ENCODE measurements at regions not wholly inside any gene's neighbourhood (a gene's known extent, or its start where the extent isn't known, plus 50 kb on each side); places are given as distances from the start of the nearest gene placed in this dataset.
"Not testable (repeated sequence)": the region's sequence is repeated elsewhere in the genome, so short reads cannot be mapped to it uniquely, and the experiment has no call there.

DNA sequence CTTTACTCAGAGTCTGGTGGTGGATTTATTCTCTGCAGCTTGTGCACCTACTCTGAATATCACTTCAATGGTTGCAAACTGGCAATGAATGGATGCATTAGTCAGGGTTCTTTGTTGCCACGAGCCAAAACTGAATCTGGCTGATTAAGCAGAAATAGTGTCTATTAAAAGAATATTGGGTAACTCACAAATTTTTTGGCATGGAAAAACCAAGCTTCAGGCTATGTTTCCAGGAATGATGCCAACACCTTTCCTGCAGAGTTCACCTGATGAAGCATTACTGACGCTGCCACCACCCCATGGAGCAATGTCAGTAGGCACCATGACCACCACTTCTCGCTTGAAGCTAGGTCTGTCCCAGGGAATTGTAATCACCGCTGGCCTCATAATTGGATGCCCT, 597.8 kb upstream of the SLC10A2 start:
- DNase-seq (ENCODE audit: low spot score): no peak

GRCh38 chr13:103656311-103656710, 590.1 kb upstream of the SLC10A2 start:
- no peak for DNase-seq (ENCODE audit: low spot score)

- DNase-seq (ENCODE audit: low spot score): no peak
Observed at GRCh38 chr13:103640606-103641005, 574.4 kb upstream of the SLC10A2 start.

DNA sequence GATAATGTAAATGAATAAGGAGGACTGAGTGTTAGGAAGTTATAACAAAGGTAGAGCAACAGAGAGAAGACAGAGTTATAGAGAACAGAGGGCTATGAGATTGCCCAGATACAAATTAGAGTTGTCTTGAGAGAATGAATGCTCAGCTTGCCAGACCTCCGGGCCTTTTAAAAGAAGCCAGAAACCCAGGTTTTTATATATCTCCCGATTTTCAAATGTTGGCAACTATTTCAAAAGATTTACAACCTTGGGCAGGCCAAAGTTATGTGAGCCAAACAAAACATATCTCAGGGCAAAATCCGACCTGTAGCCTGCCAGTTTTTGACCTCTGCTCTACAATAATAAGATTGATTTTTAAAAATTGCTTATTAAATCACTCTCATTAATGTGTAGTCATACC, 573.1 kb upstream of the SLC10A2 start:
- no peak for DNase-seq (ENCODE audit: low spot score)

GRCh38 chr13:103638706-103639105, 572.5 kb upstream of the SLC10A2 start:
- DNase-seq (ENCODE audit: low spot score): no peak

GRCh38 chr13:103634066-103634465, 567.8 kb upstream of the SLC10A2 start:
- no peak for DNase-seq (ENCODE audit: low spot score)

- no peak for DNase-seq (ENCODE audit: low spot score)
Observed at GRCh38 chr13:103625194-103625593, 559.0 kb upstream of the SLC10A2 start.

- DNase-seq (ENCODE audit: low spot score): no peak
Observed at GRCh38 chr13:103618151-103618550, 551.9 kb upstream of the SLC10A2 start.

DNA sequence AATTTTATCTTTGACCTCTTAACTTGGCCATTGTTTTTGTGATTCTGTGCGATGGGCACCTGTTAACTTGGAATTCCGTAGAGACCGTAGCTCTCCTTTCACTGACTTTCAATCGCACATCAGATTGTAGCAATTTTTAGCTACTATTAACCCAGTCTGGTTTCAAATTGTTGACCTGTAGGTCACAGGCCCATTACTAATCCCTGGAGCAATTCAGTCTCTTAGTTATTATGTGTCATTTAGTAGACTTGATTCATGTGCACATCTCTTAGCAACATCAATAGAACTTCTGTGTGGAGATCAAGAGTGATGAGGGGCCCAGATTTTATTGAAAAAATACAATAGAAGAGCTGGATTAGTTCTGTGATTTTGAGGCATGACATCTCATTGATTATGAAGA, 549.6 kb upstream of the SLC10A2 start:
- DNase-seq (ENCODE audit: low spot score): no peak

DNA sequence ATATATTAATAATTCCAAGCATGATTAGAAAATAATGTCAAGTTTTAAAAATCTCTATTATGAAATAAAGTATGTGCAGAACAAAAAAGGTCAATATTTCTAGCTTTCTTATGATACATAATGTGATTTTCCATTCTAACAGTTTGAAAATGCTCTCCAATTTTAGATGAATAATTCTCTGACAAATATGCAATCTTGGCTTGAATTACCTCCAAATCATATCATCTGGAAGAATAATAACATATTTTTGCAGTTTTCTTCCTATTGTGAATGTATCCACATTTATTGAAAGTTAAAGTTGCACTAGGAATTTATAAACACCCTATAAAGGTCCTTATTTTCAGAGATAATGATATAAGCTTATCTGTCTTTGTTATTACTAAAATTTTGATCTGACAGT, 548.5 kb upstream of the SLC10A2 start:
- DNase-seq (ENCODE audit: low spot score): no peak

DNA sequence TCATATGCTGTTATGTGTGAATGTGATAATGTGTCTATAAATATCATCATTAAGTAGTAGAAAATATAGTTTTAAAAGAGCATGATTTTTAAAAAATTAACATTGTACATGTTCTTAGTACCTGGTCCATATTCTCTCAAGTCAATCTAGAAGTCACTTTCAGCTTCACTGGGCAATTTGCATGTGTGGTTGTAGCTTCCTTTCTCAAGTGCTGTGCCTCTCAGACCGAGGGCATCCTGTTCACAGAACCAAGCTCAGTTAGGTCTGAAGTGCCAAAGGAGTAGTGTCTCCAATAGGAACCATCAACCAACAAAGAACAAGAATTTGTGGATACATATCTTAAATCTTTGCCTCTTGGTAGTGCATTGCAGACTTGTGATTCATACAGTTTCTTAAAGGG, 541.8 kb upstream of the SLC10A2 start:
- no peak for DNase-seq (ENCODE audit: low spot score)

- no peak for DNase-seq (ENCODE audit: low spot score)
Observed at GRCh38 chr13:103605546-103606326, 539.5 kb upstream of the SLC10A2 start.

- DNase-seq (ENCODE audit: low spot score): not testable (repeated sequence)
Observed at GRCh38 chr13:103599870-103600269, 533.7 kb upstream of the SLC10A2 start.

- no peak for DNase-seq (ENCODE audit: low spot score)
Observed at GRCh38 chr13:103598671-103599070, 532.5 kb upstream of the SLC10A2 start.

DNA sequence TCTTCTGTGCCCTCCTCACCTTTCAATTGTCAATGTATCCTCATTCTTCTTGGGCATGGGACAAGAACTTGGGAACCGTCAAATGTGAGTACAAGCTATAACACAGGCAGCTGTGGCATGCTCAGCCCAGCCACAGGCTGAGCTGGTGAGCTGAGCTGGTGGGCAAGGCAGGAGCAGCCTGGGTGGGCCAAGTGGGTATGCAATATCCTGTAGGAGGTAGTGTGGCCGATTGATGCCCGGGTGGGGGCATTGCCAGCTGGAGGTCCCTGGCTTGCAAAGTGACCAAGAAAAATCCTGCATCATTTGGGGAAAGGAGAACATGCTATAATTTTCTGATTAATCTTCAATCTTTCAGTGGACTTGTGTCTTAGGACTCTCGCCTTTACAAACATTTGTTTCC, 507.2 kb upstream of the SLC10A2 start:
- no peak for DNase-seq (ENCODE audit: low spot score)

DNA sequence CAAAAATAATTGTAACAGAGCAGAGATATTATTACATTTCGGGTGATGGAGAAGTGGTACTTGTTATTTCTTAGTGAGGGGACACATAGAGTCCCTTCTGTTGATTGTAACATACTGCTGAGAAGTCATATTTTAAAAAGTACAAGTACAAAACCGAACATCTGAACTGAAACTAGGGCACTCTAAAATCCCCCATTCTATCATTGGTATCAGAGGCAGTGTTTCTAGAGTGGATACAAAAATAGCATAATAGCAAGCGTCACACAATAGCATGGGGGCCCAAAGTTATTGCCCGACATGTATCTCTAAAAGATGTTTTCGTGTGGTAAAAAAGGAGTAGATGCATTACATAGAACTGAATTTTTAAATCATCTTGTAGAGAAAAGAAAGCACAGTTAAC, 502.1 kb upstream of the SLC10A2 start:
- no peak for DNase-seq (ENCODE audit: low spot score)

GRCh38 chr13:103557878-103558277, 491.7 kb upstream of the SLC10A2 start:
- no peak for DNase-seq (ENCODE audit: low spot score)

DNA sequence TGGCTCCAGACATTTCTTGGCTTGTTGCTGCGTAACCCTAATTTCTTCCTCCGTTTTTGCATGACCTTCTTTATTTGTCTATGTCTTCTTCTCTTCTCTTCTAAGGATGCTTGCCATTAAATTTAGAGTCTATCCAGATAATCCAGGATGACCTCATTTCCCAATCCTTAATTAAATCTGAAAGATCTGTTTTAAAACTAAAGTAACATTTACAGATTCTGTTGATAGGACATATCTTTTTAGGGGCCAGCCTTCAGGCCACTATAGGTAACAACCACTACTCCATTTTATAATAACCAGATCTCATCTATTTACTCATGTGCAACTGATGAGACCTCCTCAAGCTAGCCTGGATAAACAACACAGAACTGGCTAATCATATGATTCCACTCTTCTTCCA, 490.5 kb upstream of the SLC10A2 start:
- no peak for DNase-seq (ENCODE audit: low spot score)

DNA sequence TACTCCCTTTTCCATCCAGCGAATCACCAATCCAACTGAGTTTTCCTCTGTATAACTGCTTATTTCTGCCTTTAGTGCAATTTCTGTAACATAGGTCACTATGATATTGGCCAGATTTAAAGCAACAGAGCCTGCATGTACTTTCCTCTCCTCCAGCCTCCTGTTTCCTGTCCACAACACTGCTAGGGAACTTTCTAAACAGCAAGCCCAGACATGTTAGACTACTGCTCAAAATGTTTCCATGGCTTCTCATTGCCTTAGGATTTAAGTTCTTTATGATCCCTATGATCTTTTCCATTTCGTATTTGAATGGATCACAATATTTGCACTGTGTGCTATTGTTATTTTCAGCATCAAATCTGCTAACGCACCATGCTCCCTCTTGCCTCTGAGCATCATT, 481.7 kb upstream of the SLC10A2 start:
- DNase-seq (ENCODE audit: low spot score): no peak

DNA sequence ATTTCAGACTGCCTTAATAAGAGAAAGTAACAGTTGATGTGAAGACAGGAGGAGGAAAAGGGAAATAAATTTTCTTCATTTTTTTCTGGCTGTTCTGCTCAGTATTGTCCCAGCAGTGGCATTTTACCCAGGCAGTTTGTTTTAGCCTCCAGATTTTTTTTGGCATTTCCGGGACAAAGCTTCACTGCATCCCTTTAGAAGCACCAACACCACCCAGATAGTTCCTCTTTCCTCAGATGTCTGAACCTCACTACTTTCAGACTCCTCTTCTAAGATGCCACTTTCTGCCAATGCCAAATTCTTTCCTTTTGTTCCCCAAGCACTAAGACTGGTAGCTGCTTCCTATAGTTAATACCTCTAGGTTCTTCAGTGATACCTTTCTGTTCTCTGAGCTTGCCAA, 480.1 kb upstream of the SLC10A2 start:
- DNase-seq (ENCODE audit: low spot score): no peak

GRCh38 chr13:103542648-103543047, 476.4 kb upstream of the SLC10A2 start:
- no peak for DNase-seq (ENCODE audit: low spot score)

DNA sequence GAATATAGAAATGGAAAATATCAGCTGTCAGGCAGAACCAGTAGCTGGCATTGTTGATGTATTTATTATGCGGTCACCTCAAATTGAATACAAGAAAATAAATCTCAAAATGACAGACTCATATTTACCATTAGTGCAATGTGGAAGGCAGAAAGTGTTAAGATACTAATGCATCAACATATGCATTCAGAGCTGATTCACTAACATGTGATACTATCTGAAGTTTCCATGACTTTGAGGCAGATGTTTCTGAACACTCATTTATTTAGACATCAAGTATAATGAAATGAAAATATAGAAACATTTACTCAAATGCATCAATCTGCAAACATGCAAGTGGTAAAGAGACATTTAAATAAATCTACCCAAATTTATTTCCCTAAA, 474.2 kb upstream of the SLC10A2 start:
- DNase-seq (ENCODE audit: low spot score): no peak

DNA sequence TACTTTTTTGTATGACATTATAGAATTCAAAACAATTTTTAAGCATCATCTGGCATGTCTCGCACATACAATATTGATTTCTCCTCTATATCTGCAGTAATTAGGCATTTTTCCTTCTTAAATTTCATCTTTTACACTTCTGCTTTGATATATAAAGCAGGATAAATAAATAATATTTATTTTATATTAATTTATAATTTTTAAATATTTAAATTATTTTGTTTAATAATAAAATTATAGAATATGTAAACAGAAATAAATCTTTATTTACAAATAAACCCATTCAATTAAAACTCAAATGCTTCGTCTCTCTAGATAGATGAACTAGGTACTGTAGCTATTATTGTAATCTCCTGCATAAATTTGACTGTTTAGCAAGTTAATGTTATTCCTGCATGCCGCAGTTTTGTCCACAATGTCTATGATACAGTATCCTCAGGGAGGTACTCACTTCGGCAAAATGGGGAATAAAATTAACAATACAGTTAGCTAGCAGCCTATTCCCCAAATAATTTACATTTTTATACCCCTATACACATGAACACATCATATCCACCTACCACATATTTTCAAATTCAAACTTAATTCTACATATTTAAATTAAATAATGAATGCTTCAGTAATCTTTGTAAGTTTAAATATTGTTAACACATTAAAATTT, 473.6 kb upstream of the SLC10A2 start:
- DNase-seq (ENCODE audit: low spot score): no peak

GRCh38 chr13:103539265-103539664, 473.0 kb upstream of the SLC10A2 start:
- DNase-seq (ENCODE audit: low spot score): peak; percentile 24
